ENCODE measurements at regions not wholly inside any gene's neighbourhood (a gene's known extent, or its start where the extent isn't known, plus 50 kb on each side); places are given as distances from the start of the nearest gene placed in this dataset.

GRCh38 chr7:87000344-87000743 is 59.1 kb downstream of the ELAPOR2 start:
- Histone ChIP-seq H3K4me1 (ENCODE audit: control insufficient read depth, extremely low read depth, insufficient read depth, low read length) (no peaks in the 10 kb centered on the region), H3K9ac (ENCODE audit: control insufficient read depth, extremely low read depth, insufficient read depth, low read length) (no peak overlapping the region), H3K27ac (ENCODE audit: control insufficient read depth, insufficient read depth, low read length) (no peak overlapping the region), H3K36me3 (ENCODE audit: control insufficient read depth in 2 of 2, extremely low read depth in 1 of 2, insufficient read depth in 2 of 2, low read length in 2 of 2) (no peaks in the 10 kb centered on the region), H2AFZ (ENCODE audit: control insufficient read depth, low read length) (no peak overlapping the region), H3K4me3 (ENCODE audit: control insufficient read depth in 2 of 3, extremely low read depth in 1 of 3, insufficient read depth in 2 of 3, low read depth in 1 of 3, low read length in 3 of 3) (no peak overlapping the region), H3K79me2 (ENCODE audit: control insufficient read depth, insufficient read depth, low read length) (no peaks in the 10 kb centered on the region), H3K9me3 (ENCODE audit: control insufficient read depth, low read depth, low read length) (no peaks in the 10 kb centered on the region), H4K20me1 (ENCODE audit: control insufficient read depth, extremely low read depth, insufficient read depth, low read length) (no peaks in the 10 kb centered on the region), H3K27me3 (ENCODE audit: control insufficient read depth, extremely low read depth, insufficient read depth, low read length) (no peaks in the 10 kb centered on the region), H3K4me2 (ENCODE audit: control insufficient read depth, extremely low read depth, insufficient read depth, low read depth, low read length) (no peak overlapping the region), H3K9me1 (ENCODE audit: control insufficient read depth, extremely low read depth, insufficient read depth, low read length) (no peaks in the 10 kb centered on the region)
- DNase-seq (ENCODE audit: low read depth, low spot score) (no peak), FAIRE-seq (no peak)
- dilution Hi-C loops (cut with MboI; ENCODE audit: extremely low pct_ligation_motif_present, low sequenced_read_pairs), result no loop called here
- TF ChIP-seq CTCF (optimal IDR thresholded peaks at IDR 0.05 in 1 of 3, IDR thresholded peaks at IDR 0.05 in 1 of 3, conservative IDR thresholded peaks at IDR 0.05 in 1 of 3; ENCODE audit: extremely low read depth in 1 of 3, insufficient read depth in 2 of 3, low read length in 3 of 3), result no peak
- TF ChIP-seq EZH2 (IDR thresholded peaks at IDR 0.05; ENCODE audit: low read length), result no peak

GRCh38 chr7:86999750-87000149 is 59.7 kb downstream of the ELAPOR2 start:
- Histone ChIP-seq H3K4me3 (ENCODE audit: control insufficient read depth in 2 of 3, extremely low read depth in 1 of 3, insufficient read depth in 2 of 3, low read depth in 1 of 3, low read length in 3 of 3) (no peak overlapping the region), H3K9ac (ENCODE audit: control insufficient read depth, extremely low read depth, insufficient read depth, low read length) (no peak overlapping the region), H3K27ac (ENCODE audit: control insufficient read depth, insufficient read depth, low read length) (no peak overlapping the region), H3K9me1 (ENCODE audit: control insufficient read depth, extremely low read depth, insufficient read depth, low read length) (no peaks in the 10 kb centered on the region), H4K20me1 (ENCODE audit: control insufficient read depth, extremely low read depth, insufficient read depth, low read length) (no peaks in the 10 kb centered on the region), H3K36me3 (ENCODE audit: control insufficient read depth in 2 of 2, extremely low read depth in 1 of 2, insufficient read depth in 2 of 2, low read length in 2 of 2) (no peaks in the 10 kb centered on the region), H3K9me3 (ENCODE audit: control insufficient read depth, low read depth, low read length) (no peaks in the 10 kb centered on the region), H3K27me3 (ENCODE audit: control insufficient read depth, extremely low read depth, insufficient read depth, low read length) (no peaks in the 10 kb centered on the region), H3K79me2 (ENCODE audit: control insufficient read depth, insufficient read depth, low read length) (no peaks in the 10 kb centered on the region), H3K4me1 (ENCODE audit: control insufficient read depth, extremely low read depth, insufficient read depth, low read length) (no peaks in the 10 kb centered on the region), H2AFZ (ENCODE audit: control insufficient read depth, low read length) (no peak overlapping the region), H3K4me2 (ENCODE audit: control insufficient read depth, extremely low read depth, insufficient read depth, low read depth, low read length) (no peak overlapping the region)
- dilution Hi-C loops (cut with MboI; ENCODE audit: extremely low pct_ligation_motif_present, low sequenced_read_pairs), result no loop called here
- FAIRE-seq (no peak), DNase-seq (ENCODE audit: low read depth, low spot score) (no peak)
- TF ChIP-seq CTCF (optimal IDR thresholded peaks at IDR 0.05 in 1 of 3, IDR thresholded peaks at IDR 0.05 in 1 of 3, conservative IDR thresholded peaks at IDR 0.05 in 1 of 3; ENCODE audit: extremely low read depth in 1 of 3, insufficient read depth in 2 of 3, low read length in 3 of 3) (no peak), EZH2 (IDR thresholded peaks at IDR 0.05; ENCODE audit: low read length) (no peak)
